DMS153 treated with DMSO at 0.1 percent for 48 hours (cell line): ENCODE measurements at regions not wholly inside any gene's neighbourhood (a gene's known extent, or its start where the extent isn't known, plus 50 kb on each side); places are given as distances from the start of the nearest gene placed in this dataset.

Experiments
- DNase-seq: peaks from one replicate; lab custom pipeline; 2025; ENCODE audit not compliant: unreplicated experiment; lab: John Stamatoyannopoulos, UW

GRCh38 chr12:123100882-123101281 is 50.0 kb downstream of the PITPNM2 start:
- DNase-seq = no peak

- no peak for DNase-seq
Measured at GRCh38 chr12:123100450-123100849, 50.4 kb downstream of the PITPNM2 start.

GRCh38 chr12:123099560-123100192 is 51.2 kb downstream of the PITPNM2 start:
- DNase-seq = no peak

GRCh38 chr12:123098780-123099179 is 52.1 kb downstream of the PITPNM2 start:
- DNase-seq = no peak

GRCh38 chr12:123097561-123098084 is 53.3 kb downstream of the PITPNM2 start:
- DNase-seq = no peak

GRCh38 chr12:123096741-123097140 is 54.1 kb downstream of the PITPNM2 start:
- no peak for DNase-seq

- no peak for DNase-seq
Measured at GRCh38 chr12:123096182-123096581, 54.7 kb downstream of the PITPNM2 start.

- no peak for DNase-seq
Measured at GRCh38 chr12:123095078-123095881, 55.6 kb downstream of the PITPNM2 start.

GRCh38 chr12:123094349-123095077 is 56.4 kb downstream of the PITPNM2 start:
- DNase-seq = no peak

GRCh38 chr12:123092866-123093265 is 58.0 kb downstream of the PITPNM2 start:
- DNase-seq = no peak

- no peak for DNase-seq
Measured at GRCh38 chr12:123091230-123092150, 59.4 kb downstream of the PITPNM2 start.

- no peak for DNase-seq
Measured at GRCh38 chr12:123089631-123090353, 61.1 kb downstream of the PITPNM2 start.

GRCh38 chr12:123089140-123089539 is 61.8 kb downstream of the PITPNM2 start:
- DNase-seq = no peak

- peak; percentile 59 for DNase-seq
Measured at GRCh38 chr12:123085730-123086487, 65.0 kb downstream of the PITPNM2 start.

- DNase-seq = no peak
Measured at GRCh38 chr12:123085066-123085465, 65.8 kb downstream of the PITPNM2 start.

- DNase-seq = no peak
Measured at GRCh38 chr12:123083661-123084571, 67.0 kb downstream of the PITPNM2 start.

GRCh38 chr12:123080634-123081033 is 70.3 kb downstream of the PITPNM2 start:
- DNase-seq = no peak

- no peak for DNase-seq
Measured at GRCh38 chr12:123078531-123079155, 72.2 kb downstream of the PITPNM2 start.
